SJSA1 (cell line): ENCODE measurements at regions not wholly inside any gene's neighbourhood (a gene's known extent, or its start where the extent isn't known, plus 50 kb on each side); places are given as distances from the start of the nearest gene placed in this dataset.

ENCODE experiments used
- DNase-seq, 2 experiments: peaks; one replicate each; pipeline ENCODE4 v3.0.0-alpha.2; 2015 to 2020; ENCODE audit warnings: low spot score in 2 of 2, low read depth in 1 of 2
- H3K27ac ChIP-seq: fragments of 250-450 bp; sonication (Bioruptor Pico); 2 replicates; pipeline ENCODE4 v1.5.1; 2020; ENCODE audit warnings: mild to moderate bottlenecking, moderate library complexity
- H3K27me3 ChIP-seq: fragments of 250-450 bp; sonication (Bioruptor Pico); replicated peaks from 2 replicates; pipeline ENCODE4 v1.5.1; 2020; ENCODE audit warnings: mild to moderate bottlenecking, moderate library complexity
- H3K36me3 ChIP-seq: fragments of 250-450 bp; sonication (Bioruptor Pico); 2 replicates; pipeline ENCODE4 v1.5.1; 2020; ENCODE audit warnings: mild to moderate bottlenecking
- H3K4me1 ChIP-seq: fragments of 250-450 bp; sonication (Bioruptor Pico); replicated peaks from 2 replicates; pipeline ENCODE4 v1.6.1; 2021; ENCODE audit warnings: mild to moderate bottlenecking
- H3K4me3 ChIP-seq: fragments of 250-450 bp; sonication (Bioruptor Pico); 2 replicates; pipeline ENCODE4 v1.5.1; 2020; ENCODE audit warnings: mild to moderate bottlenecking
- H3K9me3 ChIP-seq: fragments of 250-450 bp; sonication (Bioruptor Pico); replicated peaks from 2 replicates; pipeline ENCODE4 v1.5.1; 2020; ENCODE audit warnings: mild to moderate bottlenecking

GRCh38 chr12:24739106-24739779 is 209.7 kb downstream of the BCAT1 start:
- peak in 1 of 2 experiments; percentile 4 for DNase-seq
- Histone ChIP-seq H3K4me1 (peaks cover 28% of the 10 kb centered on the region), H3K36me3 (no peaks in the 10 kb centered on the region), H3K9me3 (no peaks in the 10 kb centered on the region), H3K27me3 (no peaks in the 10 kb centered on the region), H3K4me3 (no peak overlapping the region), H3K27ac (peak overlapping the region; percentile 32; the same call in 1 of the 2 replicates)

- no peak overlapping the region for H3K4me3 ChIP-seq
- H3K27ac ChIP-seq = peak overlapping the region; percentile 32; the same call in 1 of the 2 replicates
- no peaks in the 10 kb centered on the region for H3K27me3 ChIP-seq
- DNase-seq = peak in 1 of 2 experiments; percentile 59
- no peaks in the 10 kb centered on the region for H3K9me3 ChIP-seq
- H3K4me1 ChIP-seq = peaks cover 28% of the 10 kb centered on the region
- H3K36me3 ChIP-seq = no peaks in the 10 kb centered on the region
Observed at GRCh38 chr12:24738441-24738840, 210.5 kb downstream of the BCAT1 start.

GRCh38 chr12:24731596-24731995 is 217.3 kb downstream of the BCAT1 start:
- Histone ChIP-seq H3K36me3 (no peaks in the 10 kb centered on the region), H3K9me3 (no peaks in the 10 kb centered on the region), H3K27ac (no peak overlapping the region), H3K4me1 (no peaks in the 10 kb centered on the region), H3K27me3 (no peaks in the 10 kb centered on the region), H3K4me3 (no peak overlapping the region)
- DNase-seq = no peak

- Histone ChIP-seq H3K36me3 (no peaks in the 10 kb centered on the region), H3K4me1 (no peaks in the 10 kb centered on the region)
Observed at GRCh38 chr12:24730489-24730896, 218.4 kb downstream of the BCAT1 start.

GRCh38 chr12:24728826-24729225 is 220.1 kb downstream of the BCAT1 start:
- H3K4me1 ChIP-seq = no peaks in the 10 kb centered on the region
- H3K4me3 ChIP-seq = no peak overlapping the region
- H3K27me3 ChIP-seq = no peaks in the 10 kb centered on the region
- H3K9me3 ChIP-seq = no peaks in the 10 kb centered on the region
- H3K27ac ChIP-seq = no peak overlapping the region
- H3K36me3 ChIP-seq = no peaks in the 10 kb centered on the region
- no peak for DNase-seq

More at GRCh38 chr12:24730489-24730896, 218.4 kb downstream of the BCAT1 start:
- H3K27me3 ChIP-seq = no peaks in the 10 kb centered on the region
- no peak overlapping the region for H3K4me3 ChIP-seq
- H3K27ac ChIP-seq = no peak overlapping the region
- no peaks in the 10 kb centered on the region for H3K9me3 ChIP-seq
- no peak for DNase-seq

- Histone ChIP-seq H3K4me1 (no peaks in the 10 kb centered on the region), H3K27ac (no peak overlapping the region), H3K4me3 (no peak overlapping the region), H3K27me3 (no peaks in the 10 kb centered on the region), H3K9me3 (no peaks in the 10 kb centered on the region), H3K36me3 (no peaks in the 10 kb centered on the region)
- DNase-seq = no peak
Observed at GRCh38 chr12:24728366-24728765, 220.5 kb downstream of the BCAT1 start.

GRCh38 chr12:24725616-24726015 is 223.3 kb downstream of the BCAT1 start:
- no peaks in the 10 kb centered on the region for H3K9me3 ChIP-seq
- no peak overlapping the region for H3K27ac ChIP-seq
- no peaks in the 10 kb centered on the region for H3K36me3 ChIP-seq
- H3K27me3 ChIP-seq = no peaks in the 10 kb centered on the region
- H3K4me1 ChIP-seq = no peaks in the 10 kb centered on the region
- DNase-seq = no peak
- H3K4me3 ChIP-seq = no peak overlapping the region

GRCh38 chr12:24724814-24725213 is 224.1 kb downstream of the BCAT1 start:
- no peak for DNase-seq
- no peaks in the 10 kb centered on the region for H3K27me3 ChIP-seq
- no peak overlapping the region for H3K4me3 ChIP-seq
- H3K4me1 ChIP-seq = peaks cover 3% of the 10 kb centered on the region
- no peak overlapping the region for H3K27ac ChIP-seq
- no peaks in the 10 kb centered on the region for H3K9me3 ChIP-seq
- H3K36me3 ChIP-seq = no peaks in the 10 kb centered on the region

GRCh38 chr12:24723759-24724158 is 225.1 kb downstream of the BCAT1 start:
- no peak for DNase-seq
- H3K4me1 ChIP-seq = peaks cover 13% of the 10 kb centered on the region
- H3K36me3 ChIP-seq = no peaks in the 10 kb centered on the region
- no peaks in the 10 kb centered on the region for H3K9me3 ChIP-seq
- H3K4me3 ChIP-seq = no peak overlapping the region
- H3K27me3 ChIP-seq = no peaks in the 10 kb centered on the region
- no peak overlapping the region for H3K27ac ChIP-seq

GRCh38 chr12:24721191-24721590 is 227.7 kb downstream of the BCAT1 start:
- H3K4me1 ChIP-seq = peaks cover 14% of the 10 kb centered on the region
- no peak for DNase-seq

GRCh38 chr12:24719293-24719721 is 229.6 kb downstream of the BCAT1 start:
- Histone ChIP-seq H3K9me3 (no peaks in the 10 kb centered on the region), H3K4me3 (no peak overlapping the region)
- DNase-seq = peak; percentile 53 to 74

More at GRCh38 chr12:24721191-24721590, 227.7 kb downstream of the BCAT1 start:
- no peaks in the 10 kb centered on the region for H3K27me3 ChIP-seq
- no peak overlapping the region for H3K4me3 ChIP-seq
- H3K27ac ChIP-seq = no peak overlapping the region
- H3K36me3 ChIP-seq = no peaks in the 10 kb centered on the region
- H3K9me3 ChIP-seq = no peaks in the 10 kb centered on the region

GRCh38 chr12:24718617-24719016 is 230.3 kb downstream of the BCAT1 start:
- Histone ChIP-seq H3K27ac (peak overlapping the region; percentile 33), H3K36me3 (no peaks in the 10 kb centered on the region), H3K27me3 (no peaks in the 10 kb centered on the region), H3K9me3 (no peaks in the 10 kb centered on the region), H3K4me3 (no peak overlapping the region), H3K4me1 (peaks cover 14% of the 10 kb centered on the region)
- DNase-seq = no peak

More at GRCh38 chr12:24719293-24719721, 229.6 kb downstream of the BCAT1 start:
- Histone ChIP-seq H3K4me1 (peaks cover 14% of the 10 kb centered on the region), H3K36me3 (no peaks in the 10 kb centered on the region), H3K27me3 (no peaks in the 10 kb centered on the region), H3K27ac (peak overlapping the region; percentile 33)

GRCh38 chr12:24714237-24714636 is 234.7 kb downstream of the BCAT1 start:
- H3K36me3 ChIP-seq = no peaks in the 10 kb centered on the region
- no peak overlapping the region for H3K27ac ChIP-seq
- DNase-seq = no peak
- H3K4me1 ChIP-seq = peaks cover 5% of the 10 kb centered on the region
- no peaks in the 10 kb centered on the region for H3K27me3 ChIP-seq
- H3K4me3 ChIP-seq = no peak overlapping the region
- H3K9me3 ChIP-seq = no peaks in the 10 kb centered on the region

- Histone ChIP-seq H3K36me3 (no peaks in the 10 kb centered on the region), H3K4me3 (no peak overlapping the region), H3K4me1 (no peaks in the 10 kb centered on the region), H3K9me3 (no peaks in the 10 kb centered on the region), H3K27ac (no peak overlapping the region), H3K27me3 (no peaks in the 10 kb centered on the region)
- no peak for DNase-seq
Observed at GRCh38 chr12:24711056-24712008, 237.6 kb downstream of the BCAT1 start.
